Esophagus (tissue), 2 donors: ENCODE measurements at regions not wholly inside any gene's neighbourhood (a gene's known extent, or its start where the extent isn't known, plus 50 kb on each side); places are given as distances from the start of the nearest gene placed in this dataset.
"Not testable (repeated sequence)": the region's sequence is repeated elsewhere in the genome, so short reads cannot be mapped to it uniquely, and the experiment has no call there.

Experiments used
- H3K27ac ChIP-seq, 2 donors: one replicate each; pipeline ENCODE4 v1.5.1; 2013; ENCODE audit warnings: low read depth in 2 of 2, mild to moderate bottlenecking in 2 of 2, inconsistent platforms in 1 of 2, low read length in 1 of 2, moderate library complexity in 1 of 2
- H3K27me3 ChIP-seq, 2 donors: one replicate each; pipeline ENCODE4 v1.6.1; 2013; ENCODE audit warnings: low read length in 2 of 2, control low read depth in 1 of 2, mild to moderate bottlenecking in 1 of 2; ENCODE audit not compliant: insufficient read depth in 2 of 2, control insufficient read depth in 1 of 2
- H3K36me3 ChIP-seq, 2 donors: one replicate each; pipeline ENCODE4 v1.6.1; 2013; ENCODE audit warnings: low read length in 1 of 2; ENCODE audit not compliant: control insufficient read depth in 2 of 2, insufficient read depth in 2 of 2
- H3K4me1 ChIP-seq, 2 donors: one replicate each; pipeline ENCODE4 v1.6.1; 2013; ENCODE audit warnings: low read length in 1 of 2; ENCODE audit not compliant: control insufficient read depth in 2 of 2, insufficient read depth in 2 of 2
- H3K4me3 ChIP-seq, 2 donors: one replicate each; pipeline ENCODE4 v1.5.1; 2013; ENCODE audit warnings: low read length in 2 of 2, mild to moderate bottlenecking in 2 of 2, low read depth in 1 of 2, moderate library complexity in 1 of 2
- H3K9me3 ChIP-seq, 2 donors: one replicate each; pipeline ENCODE4 v1.6.1; 2013; ENCODE audit warnings: mild to moderate bottlenecking in 2 of 2, low read depth in 1 of 2, low read length in 1 of 2, moderate library complexity in 1 of 2; ENCODE audit not compliant: control insufficient read depth in 2 of 2, insufficient read depth in 1 of 2
- WGBS, 2 donors: extraction: QIAGEN DNeasy Blood & Tissue Kit; methylation state at CpG; one replicate each; pipeline ENCODE4 v1.1.7; 2013; 5-methylcytosine and 5-hydroxymethylcytosine counted together
- donor health status: healthy with polysubstance abuse.
- donor health status: Bipolar disorder and iron deficiency.

GRCh38 chr11:15336021-15336420 is 221.3 kb downstream of the INSC start:
- 30 to 40% methylated on average over 3 of the region's 3 CpGs for WGBS, 2 donors
- H3K4me3 ChIP-seq: no peak overlapping the region
- H3K27me3 ChIP-seq: no peaks in the 10 kb centered on the region
- H3K9me3 ChIP-seq: no peaks in the 10 kb centered on the region
- H3K36me3 ChIP-seq: no peaks in the 10 kb centered on the region
- H3K4me1 ChIP-seq: peaks cover 3% of the 10 kb centered on the region in 2 donors
- H3K27ac ChIP-seq: no peak overlapping the region

DNA sequence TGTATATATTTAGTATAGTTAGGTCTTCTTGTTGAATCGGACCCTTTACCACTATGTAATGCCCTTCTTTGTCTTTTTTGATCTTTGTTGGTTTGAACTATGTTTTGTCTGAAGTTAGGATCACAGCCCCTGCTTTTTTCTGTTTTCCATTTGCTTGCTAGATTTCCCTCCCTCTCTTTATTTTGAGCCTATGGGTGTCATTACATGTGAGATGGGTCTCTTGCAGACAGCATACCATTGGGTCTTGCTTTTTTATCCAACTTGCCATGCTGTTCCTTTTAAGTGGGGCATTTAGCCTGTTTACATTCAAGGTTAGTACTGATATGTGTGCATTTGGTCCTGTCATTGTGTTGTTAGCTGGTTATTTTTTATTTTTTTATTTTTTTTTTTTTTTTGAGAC is 224.6 kb downstream of the INSC start:
- no peaks in the 10 kb centered on the region for H3K27me3 ChIP-seq
- H3K9me3 ChIP-seq: no peaks in the 10 kb centered on the region
- H3K4me3 ChIP-seq: no peak overlapping the region
- no peak overlapping the region for H3K27ac ChIP-seq
- 94 to 96% methylated on average over 1 of the region's 1 CpG for WGBS, 2 donors
- peaks cover 3% of the 10 kb centered on the region in 2 donors for H3K4me1 ChIP-seq
- no peaks in the 10 kb centered on the region for H3K36me3 ChIP-seq

DNA sequence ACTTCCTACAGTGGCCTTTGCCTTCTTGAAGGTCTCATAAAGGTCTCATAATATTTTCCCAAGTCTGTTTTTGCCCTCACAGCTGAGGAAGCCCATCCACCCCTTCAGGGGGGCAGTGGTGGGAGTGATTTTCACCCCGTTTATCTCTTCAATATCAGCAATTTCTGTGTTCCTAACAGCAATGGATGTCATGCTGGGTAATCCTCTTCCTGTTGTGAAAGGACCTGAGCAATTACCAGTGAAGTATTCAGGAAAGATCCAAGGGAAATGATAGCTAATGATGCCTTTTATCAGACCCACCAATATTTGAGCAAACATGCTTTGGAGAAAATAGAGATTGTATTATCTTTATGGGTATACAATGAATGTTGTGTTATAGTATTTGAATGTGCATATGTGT is 226.9 kb downstream of the INSC start:
- Histone ChIP-seq H3K27ac (no peak overlapping the region), H3K27me3 (no peaks in the 10 kb centered on the region), H3K4me1 (no peaks in the 10 kb centered on the region), H3K9me3 (no peaks in the 10 kb centered on the region), H3K4me3 (no peak overlapping the region), H3K36me3 (no peaks in the 10 kb centered on the region)
- WGBS, 2 donors: 35 to 80% methylated on average over 1 of the region's 1 CpG

DNA sequence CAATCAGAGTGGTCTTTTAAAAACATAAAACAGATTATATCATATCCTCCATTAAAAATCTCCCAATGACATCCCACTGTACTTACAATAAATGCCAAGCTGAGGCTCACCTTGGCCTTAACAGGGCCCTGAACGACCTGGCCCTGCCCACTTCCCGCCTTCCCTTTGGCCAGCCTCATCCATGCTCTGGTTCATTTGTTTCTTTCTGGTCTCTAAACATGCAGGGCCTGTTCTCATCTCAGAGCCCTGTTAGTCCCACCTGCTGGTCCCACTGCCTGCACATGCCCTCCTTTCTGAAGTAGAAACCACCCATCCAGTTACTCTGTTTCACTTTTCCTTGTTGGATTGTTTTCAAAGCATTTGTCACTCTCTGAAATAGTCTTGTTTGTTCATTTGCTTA is 227.4 kb downstream of the INSC start:
- H3K9me3 ChIP-seq: no peaks in the 10 kb centered on the region
- no peaks in the 10 kb centered on the region for H3K27me3 ChIP-seq
- 35 to 36% methylated on average over 2 of the region's 2 CpGs for WGBS, 2 donors
- H3K27ac ChIP-seq: no peak overlapping the region
- no peak overlapping the region for H3K4me3 ChIP-seq
- H3K36me3 ChIP-seq: no peaks in the 10 kb centered on the region
- H3K4me1 ChIP-seq: no peaks in the 10 kb centered on the region

- no peaks in the 10 kb centered on the region for H3K36me3 ChIP-seq
- H3K27ac ChIP-seq: no peak overlapping the region
- no peaks in the 10 kb centered on the region for H3K4me1 ChIP-seq
- H3K27me3 ChIP-seq: no peaks in the 10 kb centered on the region
- H3K9me3 ChIP-seq: no peaks in the 10 kb centered on the region
- H3K4me3 ChIP-seq: no peak overlapping the region
- WGBS, 2 donors: 61 to 62% methylated on average over 4 of the region's 4 CpGs
These were observed 232.2 kb downstream of the INSC start for GRCh38 chr11:15346907-15347306.

DNA sequence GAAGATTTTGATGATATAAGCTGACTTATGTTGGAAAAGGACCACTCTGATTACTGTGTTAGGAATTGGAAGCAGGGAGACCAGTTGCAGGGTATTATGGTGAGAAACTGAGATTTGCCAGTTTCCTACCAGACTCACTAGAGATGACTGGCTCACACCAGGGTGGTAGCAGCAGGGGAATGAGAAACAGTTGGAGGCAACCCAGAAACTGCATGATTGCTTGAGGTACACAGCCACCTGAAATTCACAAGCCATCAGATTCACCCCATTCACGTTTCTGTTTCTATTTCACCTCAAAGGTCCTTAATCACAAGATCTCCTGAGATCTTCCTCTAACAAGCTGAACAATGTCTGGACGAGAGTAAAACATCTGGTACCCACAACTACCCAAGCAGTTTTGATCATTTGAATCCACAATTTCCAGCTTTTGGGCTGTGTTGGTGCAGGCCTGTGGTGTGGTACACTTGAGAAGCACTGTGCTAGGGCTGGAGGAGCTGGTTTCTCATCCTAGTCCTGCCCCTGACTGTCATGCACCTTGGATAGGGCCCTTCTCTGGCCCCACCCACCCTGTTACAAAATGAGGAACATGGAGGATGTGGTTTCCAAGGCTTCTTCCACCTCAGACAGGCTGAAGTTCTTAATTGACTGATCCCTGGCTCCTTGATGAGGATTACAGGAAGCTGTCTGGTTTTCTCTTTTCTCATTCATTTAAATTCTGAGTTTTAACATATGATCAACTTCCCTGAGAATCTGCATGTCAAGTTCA is 233.4 kb downstream of the INSC start:
- Histone ChIP-seq H3K4me3 (no peak overlapping the region), H3K27ac (no peak overlapping the region), H3K9me3 (no peaks in the 10 kb centered on the region), H3K27me3 (no peaks in the 10 kb centered on the region), H3K4me1 (no peaks in the 10 kb centered on the region), H3K36me3 (no peaks in the 10 kb centered on the region)
- WGBS, 2 donors: 49 to 82% methylated on average over 2 of the region's 2 CpGs

- WGBS, 2 donors: 83 to 92% methylated on average over 1 of the region's 1 CpG
- no peak overlapping the region for H3K27ac ChIP-seq
- H3K36me3 ChIP-seq: no peaks in the 10 kb centered on the region
- H3K4me1 ChIP-seq: no peaks in the 10 kb centered on the region
- H3K9me3 ChIP-seq: no peaks in the 10 kb centered on the region
- H3K27me3 ChIP-seq: no peaks in the 10 kb centered on the region
- no peak overlapping the region for H3K4me3 ChIP-seq
These were observed 234.7 kb downstream of the INSC start for GRCh38 chr11:15349413-15349812.

DNA sequence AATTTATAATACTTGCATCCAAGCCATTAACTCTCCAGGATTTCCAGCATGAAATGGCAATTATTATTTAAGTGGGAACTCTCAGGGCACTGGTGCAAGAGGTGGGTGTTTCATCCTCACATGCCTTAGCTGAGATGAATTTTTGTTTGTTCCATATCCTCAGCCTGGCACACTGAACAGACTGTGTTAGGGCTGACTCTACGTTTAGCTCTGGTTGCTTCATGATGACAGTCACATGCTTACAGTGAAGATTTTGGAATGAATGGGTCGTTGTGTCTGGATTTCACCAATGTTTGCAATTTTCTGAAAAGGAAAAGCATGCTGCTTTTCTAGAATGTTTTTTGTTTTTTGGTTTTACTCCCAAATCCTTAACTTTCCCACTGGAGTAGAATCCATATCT is 246.6 kb downstream of the INSC start:
- WGBS, 2 donors: 70 to 74% methylated on average over 2 of the region's 2 CpGs
- peaks cover 2 to 4% of the 10 kb centered on the region in 2 donors for H3K27me3 ChIP-seq
- no peaks in the 10 kb centered on the region for H3K9me3 ChIP-seq
- no peaks in the 10 kb centered on the region for H3K36me3 ChIP-seq
- no peaks in the 10 kb centered on the region for H3K4me1 ChIP-seq
- no peak overlapping the region for H3K4me3 ChIP-seq
- H3K27ac ChIP-seq: no peak overlapping the region

DNA sequence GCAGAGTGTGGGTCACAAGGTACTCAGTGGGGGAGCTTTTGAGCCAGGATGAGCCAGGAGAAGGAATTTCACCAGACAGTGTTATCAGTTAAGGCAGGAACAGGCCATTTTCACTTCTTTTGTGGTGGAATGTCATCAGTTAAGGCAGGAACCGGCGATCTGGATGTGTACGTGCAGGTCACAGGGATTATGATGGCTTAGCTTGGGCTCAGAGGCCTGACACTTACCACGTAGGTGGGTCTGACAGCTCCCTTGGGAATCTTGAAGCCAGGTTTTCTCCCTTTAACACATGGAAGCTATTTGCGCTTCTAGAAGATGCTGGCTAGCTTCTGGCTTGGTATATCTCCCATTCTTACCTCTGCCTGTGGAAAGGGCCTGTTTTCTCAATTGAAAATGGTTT is 250.6 kb downstream of the INSC start:
- not testable (repeated sequence) for H3K9me3 ChIP-seq, H3K4me1 ChIP-seq, H3K36me3 ChIP-seq, H3K27me3 ChIP-seq, H3K27ac ChIP-seq, H3K4me3 ChIP-seq
- WGBS, 2 donors: 65 to 66% methylated on average over 5 of the region's 5 CpGs

GRCh38 chr11:15367695-15368094 is 253.0 kb downstream of the INSC start:
- H3K4me1 ChIP-seq: no peaks in the 10 kb centered on the region
- no peak overlapping the region for H3K27ac ChIP-seq
- 36 to 41% methylated on average over 6 of the region's 6 CpGs for WGBS, 2 donors
- H3K36me3 ChIP-seq: no peaks in the 10 kb centered on the region
- H3K4me3 ChIP-seq: no peak overlapping the region
- no peaks in the 10 kb centered on the region for H3K9me3 ChIP-seq
- H3K27me3 ChIP-seq: no peaks in the 10 kb centered on the region
